ENCODE measurements at regions not wholly inside any gene's neighbourhood (a gene's known extent, or its start where the extent isn't known, plus 50 kb on each side); places are given as distances from the start of the nearest gene placed in this dataset.

DNA sequence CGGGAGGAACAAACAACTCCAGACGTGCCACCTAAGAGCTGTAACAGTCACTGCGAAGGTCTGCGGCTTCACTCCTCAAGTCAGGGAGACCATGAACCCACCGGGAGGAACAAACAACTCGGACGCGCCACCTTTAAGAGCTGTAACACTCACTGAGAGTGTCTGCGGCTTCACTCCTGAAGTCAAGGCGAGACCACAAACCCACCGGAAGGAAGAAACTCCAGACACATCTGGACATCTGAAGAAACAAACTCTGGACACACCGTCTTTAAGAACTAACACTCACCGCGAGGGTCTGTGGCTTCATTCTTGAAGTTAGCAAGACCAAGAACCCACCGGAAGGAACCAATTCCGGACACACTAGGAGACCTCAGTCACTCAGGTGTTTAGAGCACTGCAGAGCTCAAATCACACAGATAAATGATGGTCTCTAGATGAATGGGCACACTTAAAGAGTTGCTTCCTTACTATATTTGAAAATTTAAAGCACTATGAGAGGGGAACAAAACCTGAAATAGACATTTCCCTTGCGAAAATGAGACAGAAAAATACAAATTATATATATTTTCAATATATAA is 587.7 kb upstream of the ADGRL4 start:
- TF ChIP-seq CTCF (IDR thresholded peaks at IDR 0.05) (no peak), POLR2A (IDR thresholded peaks at IDR 0.05) (no peak)
